Liver (tissue), 8 donors: ENCODE measurements at regions not wholly inside any gene's neighbourhood (a gene's known extent, or its start where the extent isn't known, plus 50 kb on each side); places are given as distances from the start of the nearest gene placed in this dataset.

ENCODE experiments used
- DNase-seq: peaks from one replicate; pipeline ENCODE4 v3.0.0-alpha.2; 2017; ENCODE audit warnings: low spot score
- H3K27ac ChIP-seq, 2 donors: one replicate each; pipeline ENCODE4 v1.7.0; 2013; ENCODE audit warnings: inconsistent platforms in 2 of 2, low read length in 2 of 2, control low read depth in 1 of 2, low read depth in 1 of 2, mild to moderate bottlenecking in 1 of 2
- H3K27me3 ChIP-seq, 4 donors: one replicate each; pipeline versions ENCODE4 v1.6.1 to v1.7.0; 2013; ENCODE audit warnings: low read length in 3 of 4, inconsistent platforms in 1 of 4, mild to moderate bottlenecking in 1 of 4, moderate library complexity in 1 of 4; ENCODE audit not compliant: control insufficient read depth in 4 of 4, insufficient read depth in 4 of 4
- H3K36me3 ChIP-seq, 4 donors: one replicate each; pipeline versions ENCODE4 v1.6.1 to v1.7.0; 2013; ENCODE audit warnings: low read length in 3 of 4, mild to moderate bottlenecking in 3 of 4, low read depth in 1 of 4, moderate library complexity in 1 of 4; ENCODE audit not compliant: control insufficient read depth in 4 of 4, insufficient read depth in 3 of 4
- H3K4me1 ChIP-seq, 4 donors: one replicate each; pipeline versions ENCODE4 v1.6.1 to v1.7.0; 2013; ENCODE audit warnings: low read length in 3 of 4, mild to moderate bottlenecking in 3 of 4, moderate library complexity in 1 of 4; ENCODE audit not compliant: control insufficient read depth in 4 of 4, insufficient read depth in 4 of 4
- H3K4me3 ChIP-seq, 3 donors: one replicate each; pipeline versions ENCODE4 v1.6.1 to v1.7.0; 2013; ENCODE audit warnings: low read length in 3 of 3, control low read depth in 1 of 3, low read depth in 1 of 3, mild to moderate bottlenecking in 1 of 3
- H3K9ac ChIP-seq, 2 donors: one replicate each; pipeline ENCODE4 v1.7.0; 2013; ENCODE audit warnings: low read length in 2 of 2, mild to moderate bottlenecking in 2 of 2, moderate library complexity in 2 of 2, control low read depth in 1 of 2, low read depth in 1 of 2
- H3K9me3 ChIP-seq, 4 donors: one replicate each; pipeline versions ENCODE4 v1.6.1 to v1.7.0; 2013; ENCODE audit warnings: low read length in 3 of 4; ENCODE audit not compliant: control insufficient read depth in 4 of 4
- ATF3 ChIP-seq: IDR thresholded peaks from 2 replicates; pipeline ENCODE4 v1.6.1; 2016; ENCODE audit warnings: antibody characterized with exemption
- CTCF ChIP-seq: fragments of 150-350 bp; IDR thresholded peaks from 2 replicates; pipeline ENCODE4 v1.5.1; 2017; ENCODE audit warnings: improper control_type of control experiment, low read depth, low read length; ENCODE audit not compliant: missing input control
- EGR1 ChIP-seq, 2 donors: IDR thresholded peaks; 2 replicates each; pipeline ENCODE4 v1.6.1; 2016 to 2018; ENCODE audit warnings: antibody characterized with exemption in 2 of 2, low read depth in 2 of 2
- FOXA2 ChIP-seq: IDR thresholded peaks from 2 replicates; pipeline ENCODE4 v1.6.1; 2016; ENCODE audit warnings: antibody characterized with exemption
- GABPA ChIP-seq, 2 donors: IDR thresholded peaks in 1 of 2; conservative IDR thresholded peaks in 1 of 2; 2 replicates each; pipeline ENCODE4 v1.6.1; 2016; ENCODE audit warnings: antibody characterized with exemption in 2 of 2, mild to moderate bottlenecking in 1 of 2, moderate library complexity in 1 of 2
- HNF4A ChIP-seq, 2 donors: conservative IDR thresholded peaks; 2 replicates each; pipeline ENCODE4 v1.6.1; 2016; ENCODE audit warnings: antibody characterized with exemption in 2 of 2, mild to moderate bottlenecking in 2 of 2
- HNF4G ChIP-seq: IDR thresholded peaks from 2 replicates; pipeline ENCODE4 v1.6.1; 2016; ENCODE audit warnings: antibody characterized with exemption
- JUND ChIP-seq, 2 donors: IDR thresholded peaks; 2 replicates each; pipeline ENCODE4 v1.6.1; 2016; ENCODE audit warnings: antibody characterized with exemption in 2 of 2
- NR2F2 ChIP-seq: IDR thresholded peaks from 2 replicates; pipeline ENCODE4 v1.6.1; 2016; ENCODE audit warnings: antibody characterized with exemption
- RAD21 ChIP-seq, 2 donors: IDR thresholded peaks; 2 replicates each; pipeline ENCODE4 v1.6.1; 2016; ENCODE audit warnings: antibody characterized with exemption in 2 of 2, mild to moderate bottlenecking in 2 of 2
- RXRA ChIP-seq, 2 donors: IDR thresholded peaks; 2 replicates each; pipeline ENCODE4 v1.6.1; 2017 to 2018; ENCODE audit warnings: antibody characterized with exemption in 2 of 2, mild to moderate bottlenecking in 1 of 2
- SP1 ChIP-seq: IDR thresholded peaks from 2 replicates; pipeline ENCODE4 v1.6.1; 2018; ENCODE audit warnings: antibody characterized with exemption, mild to moderate bottlenecking
- TAF1 ChIP-seq: conservative IDR thresholded peaks from 2 replicates; pipeline ENCODE4 v1.6.1; 2016; ENCODE audit warnings: antibody characterized with exemption, mild to moderate bottlenecking
- YY1 ChIP-seq: IDR thresholded peaks from 2 replicates; pipeline ENCODE4 v1.6.1; 2016; ENCODE audit warnings: antibody characterized with exemption, mild to moderate bottlenecking
- WGBS: extraction: QIAGEN DNeasy Blood & Tissue Kit; methylation state at CpG from one replicate; pipeline ENCODE4 v1.1.7; 2013; 5-methylcytosine and 5-hydroxymethylcytosine counted together
- TF ChIP-seq, protein P1 (sequence below): IDR thresholded peaks from 2 replicates; pipeline ENCODE4 v1.6.1; 2016; ENCODE audit warnings: antibody characterized with exemption
- TF ChIP-seq, protein P2 (sequence below): IDR thresholded peaks from 2 replicates; pipeline ENCODE4 v1.6.1; 2016; ENCODE audit warnings: antibody characterized with exemption, mild to moderate bottlenecking
- donor health status: healthy.
- donor health status: healthy.
- donor health status: healthy.
- donor health status: healthy.
- donor health status: healthy.

DNA sequence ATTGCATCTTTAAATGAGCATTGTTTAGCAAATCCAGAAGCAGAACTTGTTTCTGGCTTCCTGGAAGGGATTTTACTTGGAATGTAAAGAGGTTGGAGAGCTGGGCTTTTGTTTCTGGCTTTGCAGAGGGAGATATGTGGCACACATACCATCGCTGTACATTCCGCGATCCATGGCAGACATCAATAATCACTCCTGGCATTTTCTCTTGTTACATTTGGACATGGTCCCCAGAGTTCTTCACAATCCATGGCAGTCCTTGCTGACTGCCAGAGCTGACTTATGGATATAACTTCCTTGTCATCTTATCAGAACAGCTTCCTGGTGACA is 445.6 kb upstream of the SPRED2 start:
- Histone ChIP-seq H3K4me1 (no peaks in the 10 kb centered on the region), H3K36me3 (no peaks in the 10 kb centered on the region), H3K27ac (no peak overlapping the region), H3K9me3 (no peaks in the 10 kb centered on the region), H3K9ac (no peak overlapping the region), H3K4me3 (no peak overlapping the region), H3K27me3 (no peaks in the 10 kb centered on the region)
- TF ChIP-seq SP1 = no peak
- TF ChIP-seq ATF3 = no peak
- TF ChIP-seq, protein P1, sequence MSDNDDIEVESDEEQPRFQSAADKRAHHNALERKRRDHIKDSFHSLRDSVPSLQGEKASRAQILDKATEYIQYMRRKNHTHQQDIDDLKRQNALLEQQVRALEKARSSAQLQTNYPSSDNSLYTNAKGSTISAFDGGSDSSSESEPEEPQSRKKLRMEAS = no peak
- TF ChIP-seq GABPA (IDR thresholded peaks at IDR 0.05 in 1 of 2, conservative IDR thresholded peaks at IDR 0.05 in 1 of 2) = no peak
- TF ChIP-seq HNF4G = no peak
- DNase-seq = no peak
- WGBS = 54% methylated on average over 3 of the region's 3 CpGs

DNA sequence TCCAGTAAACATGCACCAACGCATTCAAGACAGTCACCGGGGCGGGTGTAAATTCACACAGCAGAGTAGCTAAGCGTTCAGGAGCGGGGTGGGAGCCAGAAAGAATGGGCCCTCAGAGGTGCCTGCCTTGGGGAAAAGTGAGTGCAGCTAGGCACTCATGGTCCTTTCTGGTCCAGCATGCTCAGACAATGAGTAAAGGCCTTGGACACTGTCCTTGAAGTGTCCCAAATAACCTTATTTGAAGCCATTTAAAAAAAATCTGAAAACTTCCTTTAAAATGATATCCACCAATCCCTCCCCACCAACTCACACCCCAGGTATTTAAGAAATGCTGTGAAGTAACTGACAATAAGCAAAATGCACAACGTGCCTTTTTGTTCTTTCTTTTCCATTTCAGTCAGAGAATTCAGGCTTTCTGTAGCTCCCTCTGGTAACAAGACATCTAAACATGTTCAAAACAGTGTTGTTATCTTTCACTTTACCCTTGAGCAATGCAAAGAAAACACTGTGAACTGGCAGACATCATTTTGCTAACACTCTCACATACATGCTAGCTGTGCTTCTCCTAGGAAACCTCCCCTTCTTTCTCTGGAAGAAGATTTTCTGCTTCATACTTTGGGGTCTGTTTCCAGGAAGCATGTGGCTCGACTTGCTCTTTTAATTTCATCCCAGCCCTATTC is 445.1 kb upstream of the SPRED2 start:
- Histone ChIP-seq H3K36me3 (no peaks in the 10 kb centered on the region), H3K4me1 (no peaks in the 10 kb centered on the region), H3K4me3 (no peak overlapping the region), H3K27ac (no peak overlapping the region), H3K9ac (no peak overlapping the region), H3K27me3 (no peaks in the 10 kb centered on the region), H3K9me3 (no peaks in the 10 kb centered on the region)
- no peak for DNase-seq
- 77% methylated on average over 7 of the region's 7 CpGs for WGBS
- TF ChIP-seq HNF4G (no peak), EGR1 (IDR thresholded peaks at IDR 0.05; ENCODE audit: low read depth in 2 of 2) (no peak), HNF4A (conservative IDR thresholded peaks at IDR 0.05) (no peak), RAD21 (IDR thresholded peaks at IDR 0.05) (no peak), YY1 (no peak), ATF3 (no peak), CTCF (no peak), JUND (IDR thresholded peaks at IDR 0.05) (no peak), TAF1 (no peak), RXRA (IDR thresholded peaks at IDR 0.05) (no peak), GABPA (IDR thresholded peaks at IDR 0.05 in 1 of 2, conservative IDR thresholded peaks at IDR 0.05 in 1 of 2) (no peak), FOXA2 (no peak), NR2F2 (no peak)
- TF ChIP-seq, protein P1 = no peak
- TF ChIP-seq, protein P2, sequence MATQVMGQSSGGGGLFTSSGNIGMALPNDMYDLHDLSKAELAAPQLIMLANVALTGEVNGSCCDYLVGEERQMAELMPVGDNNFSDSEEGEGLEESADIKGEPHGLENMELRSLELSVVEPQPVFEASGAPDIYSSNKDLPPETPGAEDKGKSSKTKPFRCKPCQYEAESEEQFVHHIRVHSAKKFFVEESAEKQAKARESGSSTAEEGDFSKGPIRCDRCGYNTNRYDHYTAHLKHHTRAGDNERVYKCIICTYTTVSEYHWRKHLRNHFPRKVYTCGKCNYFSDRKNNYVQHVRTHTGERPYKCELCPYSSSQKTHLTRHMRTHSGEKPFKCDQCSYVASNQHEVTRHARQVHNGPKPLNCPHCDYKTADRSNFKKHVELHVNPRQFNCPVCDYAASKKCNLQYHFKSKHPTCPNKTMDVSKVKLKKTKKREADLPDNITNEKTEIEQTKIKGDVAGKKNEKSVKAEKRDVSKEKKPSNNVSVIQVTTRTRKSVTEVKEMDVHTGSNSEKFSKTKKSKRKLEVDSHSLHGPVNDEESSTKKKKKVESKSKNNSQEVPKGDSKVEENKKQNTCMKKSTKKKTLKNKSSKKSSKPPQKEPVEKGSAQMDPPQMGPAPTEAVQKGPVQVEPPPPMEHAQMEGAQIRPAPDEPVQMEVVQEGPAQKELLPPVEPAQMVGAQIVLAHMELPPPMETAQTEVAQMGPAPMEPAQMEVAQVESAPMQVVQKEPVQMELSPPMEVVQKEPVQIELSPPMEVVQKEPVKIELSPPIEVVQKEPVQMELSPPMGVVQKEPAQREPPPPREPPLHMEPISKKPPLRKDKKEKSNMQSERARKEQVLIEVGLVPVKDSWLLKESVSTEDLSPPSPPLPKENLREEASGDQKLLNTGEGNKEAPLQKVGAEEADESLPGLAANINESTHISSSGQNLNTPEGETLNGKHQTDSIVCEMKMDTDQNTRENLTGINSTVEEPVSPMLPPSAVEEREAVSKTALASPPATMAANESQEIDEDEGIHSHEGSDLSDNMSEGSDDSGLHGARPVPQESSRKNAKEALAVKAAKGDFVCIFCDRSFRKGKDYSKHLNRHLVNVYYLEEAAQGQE = no peak
